ENCODE measurements at regions not wholly inside any gene's neighbourhood (a gene's known extent, or its start where the extent isn't known, plus 50 kb on each side); places are given as distances from the start of the nearest gene placed in this dataset.

- ATAC-seq, result no peak
- no peak for DNase-seq (ENCODE audit: low spot score)
- Histone ChIP-seq H3K4me3 (no peak overlapping the region), H3K79me2 (replicated peaks; ENCODE audit: insufficient read depth) (no peaks in the 10 kb centered on the region), H4K20me1 (replicated peaks; ENCODE audit: insufficient read depth) (no peaks in the 10 kb centered on the region), H3K36me3 (ENCODE audit: insufficient read depth) (no peaks in the 10 kb centered on the region), H3K4me2 (no peak overlapping the region), H3K27ac (ENCODE audit: low read depth) (no peak overlapping the region), H2AFZ (no peak overlapping the region), H3K4me1 (ENCODE audit: insufficient read depth) (no peaks in the 10 kb centered on the region), H3K27me3 (ENCODE audit: insufficient read depth) (no peaks in the 10 kb centered on the region), H3K9me2 (ENCODE audit: insufficient read depth) (no peaks in the 10 kb centered on the region), H3F3A (replicated peaks; ENCODE audit: low read depth) (no peaks in the 10 kb centered on the region)
- Mint-ChIP-seq H3K27ac (no peak overlapping the region), H3K36me3 (ENCODE audit: low read depth) (no peaks in the 10 kb centered on the region), H3K9me3 (no peaks in the 10 kb centered on the region), H3K27me3 (ENCODE audit: insufficient read depth, low read depth, poor library complexity) (peaks cover 18% of the 10 kb centered on the region), H3K4me1 (no peaks in the 10 kb centered on the region), H3K4me3 (no peak overlapping the region)
- TF ChIP-seq STAT1 (IDR thresholded peaks at IDR 0.05; ENCODE audit: unreplicated experiment) (no peak), ETS1 (IDR thresholded peaks at IDR 0.05) (no peak), EZH2 (IDR thresholded peaks at IDR 0.05; ENCODE audit: low read depth, unreplicated experiment) (no peak), NANOG (IDR thresholded peaks at IDR 0.05; ENCODE audit: borderline replicate concordance) (no peak), CREB1 (CRISPR knock-in tag; IDR thresholded peaks at IDR 0.05; ENCODE audit: low read depth) (no peak), EZH2phosphoT487 (IDR thresholded peaks at IDR 0.05; ENCODE audit: unreplicated experiment) (no peak), POLR2AphosphoS5 (IDR thresholded peaks at IDR 0.05; ENCODE audit: low read depth) (no peak), ZNF114 (CRISPR knock-in tag; IDR thresholded peaks at IDR 0.05) (no peak), ZNF331 (CRISPR knock-in tag; IDR thresholded peaks at IDR 0.05; ENCODE audit: low read depth) (no peak)
- TF ChIP-seq, protein P1, sequence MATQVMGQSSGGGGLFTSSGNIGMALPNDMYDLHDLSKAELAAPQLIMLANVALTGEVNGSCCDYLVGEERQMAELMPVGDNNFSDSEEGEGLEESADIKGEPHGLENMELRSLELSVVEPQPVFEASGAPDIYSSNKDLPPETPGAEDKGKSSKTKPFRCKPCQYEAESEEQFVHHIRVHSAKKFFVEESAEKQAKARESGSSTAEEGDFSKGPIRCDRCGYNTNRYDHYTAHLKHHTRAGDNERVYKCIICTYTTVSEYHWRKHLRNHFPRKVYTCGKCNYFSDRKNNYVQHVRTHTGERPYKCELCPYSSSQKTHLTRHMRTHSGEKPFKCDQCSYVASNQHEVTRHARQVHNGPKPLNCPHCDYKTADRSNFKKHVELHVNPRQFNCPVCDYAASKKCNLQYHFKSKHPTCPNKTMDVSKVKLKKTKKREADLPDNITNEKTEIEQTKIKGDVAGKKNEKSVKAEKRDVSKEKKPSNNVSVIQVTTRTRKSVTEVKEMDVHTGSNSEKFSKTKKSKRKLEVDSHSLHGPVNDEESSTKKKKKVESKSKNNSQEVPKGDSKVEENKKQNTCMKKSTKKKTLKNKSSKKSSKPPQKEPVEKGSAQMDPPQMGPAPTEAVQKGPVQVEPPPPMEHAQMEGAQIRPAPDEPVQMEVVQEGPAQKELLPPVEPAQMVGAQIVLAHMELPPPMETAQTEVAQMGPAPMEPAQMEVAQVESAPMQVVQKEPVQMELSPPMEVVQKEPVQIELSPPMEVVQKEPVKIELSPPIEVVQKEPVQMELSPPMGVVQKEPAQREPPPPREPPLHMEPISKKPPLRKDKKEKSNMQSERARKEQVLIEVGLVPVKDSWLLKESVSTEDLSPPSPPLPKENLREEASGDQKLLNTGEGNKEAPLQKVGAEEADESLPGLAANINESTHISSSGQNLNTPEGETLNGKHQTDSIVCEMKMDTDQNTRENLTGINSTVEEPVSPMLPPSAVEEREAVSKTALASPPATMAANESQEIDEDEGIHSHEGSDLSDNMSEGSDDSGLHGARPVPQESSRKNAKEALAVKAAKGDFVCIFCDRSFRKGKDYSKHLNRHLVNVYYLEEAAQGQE (IDR thresholded peaks at IDR 0.05; ENCODE audit: unreplicated experiment), result no peak
- TF ChIP-seq, protein P2, sequence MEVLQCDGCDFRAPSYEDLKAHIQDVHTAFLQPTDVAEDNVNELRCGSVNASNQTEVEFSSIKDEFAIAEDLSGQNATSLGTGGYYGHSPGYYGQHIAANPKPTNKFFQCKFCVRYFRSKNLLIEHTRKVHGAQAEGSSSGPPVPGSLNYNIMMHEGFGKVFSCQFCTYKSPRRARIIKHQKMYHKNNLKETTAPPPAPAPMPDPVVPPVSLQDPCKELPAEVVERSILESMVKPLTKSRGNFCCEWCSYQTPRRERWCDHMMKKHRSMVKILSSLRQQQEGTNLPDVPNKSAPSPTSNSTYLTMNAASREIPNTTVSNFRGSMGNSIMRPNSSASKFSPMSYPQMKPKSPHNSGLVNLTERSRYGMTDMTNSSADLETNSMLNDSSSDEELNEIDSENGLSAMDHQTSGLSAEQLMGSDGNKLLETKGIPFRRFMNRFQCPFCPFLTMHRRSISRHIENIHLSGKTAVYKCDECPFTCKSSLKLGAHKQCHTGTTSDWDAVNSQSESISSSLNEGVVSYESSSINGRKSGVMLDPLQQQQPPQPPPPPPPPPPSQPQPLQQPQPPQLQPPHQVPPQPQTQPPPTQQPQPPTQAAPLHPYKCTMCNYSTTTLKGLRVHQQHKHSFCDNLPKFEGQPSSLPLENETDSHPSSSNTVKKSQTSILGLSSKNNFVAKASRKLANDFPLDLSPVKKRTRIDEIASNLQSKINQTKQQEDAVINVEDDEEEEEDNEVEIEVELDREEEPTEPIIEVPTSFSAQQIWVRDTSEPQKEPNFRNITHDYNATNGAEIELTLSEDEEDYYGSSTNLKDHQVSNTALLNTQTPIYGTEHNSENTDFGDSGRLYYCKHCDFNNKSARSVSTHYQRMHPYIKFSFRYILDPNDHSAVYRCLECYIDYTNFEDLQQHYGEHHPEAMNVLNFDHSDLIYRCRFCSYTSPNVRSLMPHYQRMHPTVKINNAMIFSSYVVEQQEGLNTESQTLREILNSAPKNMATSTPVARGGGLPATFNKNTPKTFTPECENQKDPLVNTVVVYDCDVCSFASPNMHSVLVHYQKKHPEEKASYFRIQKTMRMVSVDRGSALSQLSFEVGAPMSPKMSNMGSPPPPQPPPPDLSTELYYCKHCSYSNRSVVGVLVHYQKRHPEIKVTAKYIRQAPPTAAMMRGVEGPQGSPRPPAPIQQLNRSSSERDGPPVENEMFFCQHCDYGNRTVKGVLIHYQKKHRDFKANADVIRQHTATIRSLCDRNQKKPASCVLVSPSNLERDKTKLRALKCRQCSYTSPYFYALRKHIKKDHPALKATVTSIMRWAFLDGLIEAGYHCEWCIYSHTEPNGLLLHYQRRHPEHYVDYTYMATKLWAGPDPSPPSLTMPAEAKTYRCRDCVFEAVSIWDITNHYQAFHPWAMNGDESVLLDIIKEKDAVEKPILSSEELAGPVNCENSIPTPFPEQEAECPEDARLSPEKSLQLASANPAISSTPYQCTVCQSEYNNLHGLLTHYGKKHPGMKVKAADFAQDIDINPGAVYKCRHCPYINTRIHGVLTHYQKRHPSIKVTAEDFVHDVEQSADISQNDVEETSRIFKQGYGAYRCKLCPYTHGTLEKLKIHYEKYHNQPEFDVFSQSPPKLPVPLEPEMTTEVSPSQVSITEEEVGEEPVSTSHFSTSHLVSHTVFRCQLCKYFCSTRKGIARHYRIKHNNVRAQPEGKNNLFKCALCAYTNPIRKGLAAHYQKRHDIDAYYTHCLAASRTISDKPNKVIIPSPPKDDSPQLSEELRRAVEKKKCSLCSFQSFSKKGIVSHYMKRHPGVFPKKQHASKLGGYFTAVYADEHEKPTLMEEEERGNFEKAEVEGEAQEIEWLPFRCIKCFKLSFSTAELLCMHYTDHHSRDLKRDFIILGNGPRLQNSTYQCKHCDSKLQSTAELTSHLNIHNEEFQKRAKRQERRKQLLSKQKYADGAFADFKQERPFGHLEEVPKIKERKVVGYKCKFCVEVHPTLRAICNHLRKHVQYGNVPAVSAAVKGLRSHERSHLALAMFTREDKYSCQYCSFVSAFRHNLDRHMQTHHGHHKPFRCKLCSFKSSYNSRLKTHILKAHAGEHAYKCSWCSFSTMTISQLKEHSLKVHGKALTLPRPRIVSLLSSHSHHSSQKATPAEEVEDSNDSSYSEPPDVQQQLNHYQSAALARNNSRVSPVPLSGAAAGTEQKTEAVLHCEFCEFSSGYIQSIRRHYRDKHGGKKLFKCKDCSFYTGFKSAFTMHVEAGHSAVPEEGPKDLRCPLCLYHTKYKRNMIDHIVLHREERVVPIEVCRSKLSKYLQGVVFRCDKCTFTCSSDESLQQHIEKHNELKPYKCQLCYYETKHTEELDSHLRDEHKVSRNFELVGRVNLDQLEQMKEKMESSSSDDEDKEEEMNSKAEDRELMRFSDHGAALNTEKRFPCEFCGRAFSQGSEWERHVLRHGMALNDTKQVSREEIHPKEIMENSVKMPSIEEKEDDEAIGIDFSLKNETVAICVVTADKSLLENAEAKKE (CRISPR knock-in tag; IDR thresholded peaks at IDR 0.05), result no peak
- TF ChIP-seq, protein P3, sequence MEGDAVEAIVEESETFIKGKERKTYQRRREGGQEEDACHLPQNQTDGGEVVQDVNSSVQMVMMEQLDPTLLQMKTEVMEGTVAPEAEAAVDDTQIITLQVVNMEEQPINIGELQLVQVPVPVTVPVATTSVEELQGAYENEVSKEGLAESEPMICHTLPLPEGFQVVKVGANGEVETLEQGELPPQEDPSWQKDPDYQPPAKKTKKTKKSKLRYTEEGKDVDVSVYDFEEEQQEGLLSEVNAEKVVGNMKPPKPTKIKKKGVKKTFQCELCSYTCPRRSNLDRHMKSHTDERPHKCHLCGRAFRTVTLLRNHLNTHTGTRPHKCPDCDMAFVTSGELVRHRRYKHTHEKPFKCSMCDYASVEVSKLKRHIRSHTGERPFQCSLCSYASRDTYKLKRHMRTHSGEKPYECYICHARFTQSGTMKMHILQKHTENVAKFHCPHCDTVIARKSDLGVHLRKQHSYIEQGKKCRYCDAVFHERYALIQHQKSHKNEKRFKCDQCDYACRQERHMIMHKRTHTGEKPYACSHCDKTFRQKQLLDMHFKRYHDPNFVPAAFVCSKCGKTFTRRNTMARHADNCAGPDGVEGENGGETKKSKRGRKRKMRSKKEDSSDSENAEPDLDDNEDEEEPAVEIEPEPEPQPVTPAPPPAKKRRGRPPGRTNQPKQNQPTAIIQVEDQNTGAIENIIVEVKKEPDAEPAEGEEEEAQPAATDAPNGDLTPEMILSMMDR (conservative IDR thresholded peaks at IDR 0.05; ENCODE audit: low read depth in 2 of 2), result no peak
These were observed 95.5 kb downstream of the OAT start for GRCh38 chr10:124323111-124323725.
